ENCODE measurements at regions not wholly inside any gene's neighbourhood (a gene's known extent, or its start where the extent isn't known, plus 50 kb on each side); places are given as distances from the start of the nearest gene placed in this dataset.

GRCh38 chr3:13253208-13253937 lies 166.7 kb downstream of the NUP210 start:
- no peaks in the 10 kb centered on the region for H3K27me3 ChIP-seq
- no peak for TF ChIP-seq CTCF (IDR thresholded peaks at IDR 0.05)
- H3K4me1 ChIP-seq = no peaks in the 10 kb centered on the region
- H3K4me3 ChIP-seq = no peak overlapping the region
- intact Hi-C loops (cut with DNase I) = no loop called here
- H3K27ac ChIP-seq = no peak overlapping the region
- no peaks in the 10 kb centered on the region for H3K36me3 ChIP-seq
- H3K9me3 ChIP-seq = no peaks in the 10 kb centered on the region
- no peak for DNase-seq
- no peak for ATAC-seq

DNA sequence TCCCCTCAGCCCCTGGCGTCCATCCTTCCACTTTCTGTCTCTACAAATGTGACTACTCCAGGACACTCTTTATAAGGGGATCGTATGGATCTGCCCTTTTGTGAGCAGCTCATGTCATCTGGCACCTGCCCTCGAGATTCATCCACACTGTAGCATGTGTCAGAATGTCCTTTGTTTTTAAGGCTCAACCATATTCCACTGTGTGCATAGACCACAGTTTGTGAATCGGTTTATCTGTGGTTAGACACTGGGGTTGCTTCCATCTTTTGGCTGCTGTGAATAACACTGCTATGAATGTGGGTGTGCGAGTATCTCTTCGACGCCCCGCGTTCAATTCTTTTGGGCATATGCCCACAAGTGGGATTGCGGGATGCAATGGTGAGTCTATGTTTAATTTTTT lies 167.9 kb downstream of the NUP210 start:
- H3K4me1 ChIP-seq = no peaks in the 10 kb centered on the region
- no peaks in the 10 kb centered on the region for H3K27me3 ChIP-seq
- H3K9me3 ChIP-seq = no peaks in the 10 kb centered on the region
- no peak for TF ChIP-seq CTCF (IDR thresholded peaks at IDR 0.05)
- ATAC-seq = no peak
- H3K27ac ChIP-seq = no peak overlapping the region
- no peak for DNase-seq
- intact Hi-C loops (cut with DNase I) = no loop called here
- H3K4me3 ChIP-seq = no peak overlapping the region
- H3K36me3 ChIP-seq = no peaks in the 10 kb centered on the region

DNA sequence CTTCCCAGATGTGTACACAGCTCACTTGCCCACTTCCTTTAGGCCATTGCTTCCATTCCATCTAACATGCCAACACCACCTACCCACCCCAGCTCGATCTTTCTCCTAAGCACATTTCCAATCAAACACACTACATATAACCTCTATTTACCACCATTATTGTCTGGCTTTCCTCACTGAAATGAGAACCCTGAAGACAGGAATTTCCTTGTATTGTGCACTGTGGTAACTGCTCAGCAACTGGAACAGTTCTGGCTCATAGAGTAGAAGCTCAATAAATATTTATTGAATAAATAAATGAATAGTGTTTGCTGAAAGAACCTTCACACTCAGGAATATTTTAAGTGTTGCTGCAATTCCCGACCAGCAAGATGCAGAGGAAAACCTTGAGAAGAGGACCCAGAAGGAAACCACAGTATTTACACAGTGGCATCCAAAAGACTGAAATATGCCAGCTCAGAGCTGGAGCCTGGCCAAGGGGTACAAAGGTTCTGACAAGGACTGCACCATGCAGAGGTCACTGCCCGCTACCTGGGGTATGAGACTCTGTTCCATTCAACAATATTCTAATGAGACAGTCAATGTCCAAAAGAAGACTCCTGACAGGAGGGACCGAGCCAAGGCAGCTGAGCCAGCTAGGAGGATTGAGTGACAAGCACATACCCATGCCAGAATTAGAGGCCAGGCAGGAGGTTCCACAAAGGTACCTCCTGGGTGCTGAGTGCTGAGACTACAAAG lies 168.8 kb downstream of the NUP210 start:
- TF ChIP-seq CTCF (IDR thresholded peaks at IDR 0.05) = no peak
- H3K36me3 ChIP-seq = no peaks in the 10 kb centered on the region
- no peaks in the 10 kb centered on the region for H3K27me3 ChIP-seq
- H3K27ac ChIP-seq = no peak overlapping the region
- ATAC-seq (no peak), DNase-seq (no peak)
- H3K4me3 ChIP-seq = no peak overlapping the region
- intact Hi-C loops (cut with DNase I) = no loop called here
- no peaks in the 10 kb centered on the region for H3K4me1 ChIP-seq
- H3K9me3 ChIP-seq = no peaks in the 10 kb centered on the region

GRCh38 chr3:13249664-13250390 lies 170.3 kb downstream of the NUP210 start:
- no peaks in the 10 kb centered on the region for H3K4me1 ChIP-seq
- no peak for TF ChIP-seq CTCF (IDR thresholded peaks at IDR 0.05)
- ATAC-seq (no peak), DNase-seq (no peak)
- H3K36me3 ChIP-seq = no peaks in the 10 kb centered on the region
- H3K4me3 ChIP-seq = no peak overlapping the region
- H3K27ac ChIP-seq = no peak overlapping the region
- intact Hi-C loops (cut with DNase I) = no loop called here
- no peaks in the 10 kb centered on the region for H3K27me3 ChIP-seq
- H3K9me3 ChIP-seq = no peaks in the 10 kb centered on the region

DNA sequence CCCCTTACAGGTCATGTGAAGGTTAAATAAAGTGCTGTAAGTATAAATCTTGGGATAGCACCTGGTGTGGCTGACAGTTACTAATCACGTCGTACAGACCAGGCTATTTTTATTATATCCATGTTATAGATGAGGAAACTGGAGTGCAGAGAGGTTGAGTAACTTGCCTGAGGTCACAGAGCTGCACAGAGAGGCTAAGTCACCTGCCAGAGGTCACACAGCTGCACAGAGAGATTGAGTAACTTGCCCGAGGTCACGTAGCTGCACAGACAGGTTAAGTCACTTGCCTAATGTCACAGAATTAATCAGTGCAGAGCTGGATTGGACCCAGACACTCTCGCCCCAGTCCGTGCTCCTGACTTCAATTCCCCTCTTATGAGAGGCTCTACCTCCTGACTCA lies 171.5 kb downstream of the NUP210 start:
- intact Hi-C loops (cut with DNase I) = no loop called here
- no peak for TF ChIP-seq CTCF (IDR thresholded peaks at IDR 0.05)
- H3K27ac ChIP-seq = no peak overlapping the region
- H3K4me3 ChIP-seq = no peak overlapping the region
- DNase-seq (no peak), ATAC-seq (no peak)
- H3K4me1 ChIP-seq = no peaks in the 10 kb centered on the region
- no peaks in the 10 kb centered on the region for H3K36me3 ChIP-seq
- H3K9me3 ChIP-seq = no peaks in the 10 kb centered on the region
- no peaks in the 10 kb centered on the region for H3K27me3 ChIP-seq
